ENCODE measurements at regions not wholly inside any gene's neighbourhood (a gene's known extent, or its start where the extent isn't known, plus 50 kb on each side); places are given as distances from the start of the nearest gene placed in this dataset.

- no peak for DNase-seq
Observed at GRCh38 chr11:11173316-11174025, 179.6 kb downstream of the CSNK2A3 start.

- no peak for DNase-seq
Observed at GRCh38 chr11:11171854-11172253, 181.2 kb downstream of the CSNK2A3 start.

DNA sequence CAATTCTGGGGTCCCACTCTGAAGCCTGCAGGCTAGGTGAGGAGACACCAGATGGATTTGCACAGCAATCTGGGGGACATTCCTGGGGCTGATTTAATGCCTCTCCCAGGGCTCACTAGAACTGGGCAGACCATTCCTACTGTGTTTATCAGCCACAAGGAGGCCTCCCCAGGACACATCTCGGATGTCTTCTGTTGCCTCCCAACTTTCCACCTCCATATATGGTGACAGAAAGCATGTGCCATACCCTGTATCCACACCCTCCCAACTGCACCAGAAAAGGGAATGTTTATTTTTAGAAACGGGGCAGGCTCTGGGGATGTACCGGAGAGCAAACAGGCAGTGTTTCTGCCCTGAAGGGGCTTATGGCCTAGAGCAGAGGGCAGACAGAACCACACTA lies 181.8 kb downstream of the CSNK2A3 start:
- no peak for DNase-seq

DNA sequence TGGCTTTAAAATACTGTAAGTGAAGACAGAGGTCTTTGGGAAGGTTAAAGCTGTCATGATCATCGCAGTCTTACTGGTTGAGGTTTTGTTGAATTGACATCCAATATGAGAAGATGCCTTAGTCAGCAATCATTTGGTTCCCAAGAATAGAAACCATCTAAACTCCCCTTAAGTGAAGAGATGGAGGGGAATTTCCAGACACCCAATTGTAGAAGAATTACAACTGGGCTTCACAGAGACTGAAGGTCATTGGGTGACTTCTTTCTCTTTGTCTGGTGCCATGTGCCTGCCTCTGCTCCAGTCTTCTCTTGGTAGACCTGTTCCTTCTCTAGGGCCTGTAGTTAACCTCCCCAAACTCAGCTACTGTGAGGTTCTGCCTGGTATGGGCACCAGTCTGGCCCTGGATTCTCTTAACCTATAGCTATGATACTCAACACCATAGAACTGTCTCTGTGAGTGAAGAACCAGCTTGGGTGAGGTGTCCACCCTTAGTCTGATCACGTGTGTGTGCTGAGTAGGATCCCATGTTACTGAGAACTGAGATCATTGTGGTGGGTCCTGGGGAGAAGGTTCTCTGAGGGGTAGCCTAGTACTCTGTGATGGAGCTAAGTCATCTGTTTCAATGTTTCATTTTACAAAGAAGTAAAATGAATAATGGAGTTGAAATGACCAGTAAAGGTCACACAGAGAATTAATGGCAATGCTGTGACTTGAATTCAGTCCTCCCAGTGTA lies 182.5 kb downstream of the CSNK2A3 start:
- DNase-seq, result no peak

GRCh38 chr11:11169715-11170351 lies 183.2 kb downstream of the CSNK2A3 start:
- no peak for DNase-seq

DNA sequence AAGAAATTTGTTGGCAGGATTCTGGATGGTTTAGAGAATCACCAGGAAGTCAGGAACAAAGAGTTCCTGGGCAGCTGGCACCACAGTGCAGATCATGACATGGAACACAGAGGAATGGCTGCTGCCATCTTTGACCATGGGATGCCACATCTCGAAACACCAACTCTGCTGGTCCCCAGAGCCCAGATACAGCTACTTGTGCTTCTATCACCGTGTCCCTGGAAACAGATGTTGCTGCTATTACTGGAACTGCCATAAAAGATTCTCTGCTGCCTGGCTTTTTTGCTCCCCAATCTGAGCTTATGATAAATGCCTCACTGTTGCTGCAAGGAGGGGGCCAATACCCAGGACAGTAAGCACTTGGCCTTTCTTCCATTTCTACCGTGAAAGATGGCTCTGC lies 185.2 kb downstream of the CSNK2A3 start:
- DNase-seq, result no peak

DNA sequence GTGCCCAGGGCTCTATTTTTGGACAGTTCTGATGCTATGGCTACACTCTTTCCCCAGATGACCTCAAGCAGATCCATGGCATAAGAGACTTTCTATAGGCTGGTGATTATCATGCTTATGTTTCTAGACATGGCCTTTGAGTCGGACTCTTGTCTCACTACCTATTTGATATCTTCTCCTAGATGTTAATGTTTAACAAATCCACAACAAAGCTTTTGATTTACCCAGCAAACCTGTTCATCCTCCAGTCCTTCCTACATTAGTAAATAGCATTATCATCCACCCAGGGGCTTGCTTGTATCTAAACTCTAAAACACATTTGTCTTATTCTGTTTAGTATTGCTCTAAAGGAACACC lies 188.7 kb downstream of the CSNK2A3 start:
- DNase-seq, result no peak

DNA sequence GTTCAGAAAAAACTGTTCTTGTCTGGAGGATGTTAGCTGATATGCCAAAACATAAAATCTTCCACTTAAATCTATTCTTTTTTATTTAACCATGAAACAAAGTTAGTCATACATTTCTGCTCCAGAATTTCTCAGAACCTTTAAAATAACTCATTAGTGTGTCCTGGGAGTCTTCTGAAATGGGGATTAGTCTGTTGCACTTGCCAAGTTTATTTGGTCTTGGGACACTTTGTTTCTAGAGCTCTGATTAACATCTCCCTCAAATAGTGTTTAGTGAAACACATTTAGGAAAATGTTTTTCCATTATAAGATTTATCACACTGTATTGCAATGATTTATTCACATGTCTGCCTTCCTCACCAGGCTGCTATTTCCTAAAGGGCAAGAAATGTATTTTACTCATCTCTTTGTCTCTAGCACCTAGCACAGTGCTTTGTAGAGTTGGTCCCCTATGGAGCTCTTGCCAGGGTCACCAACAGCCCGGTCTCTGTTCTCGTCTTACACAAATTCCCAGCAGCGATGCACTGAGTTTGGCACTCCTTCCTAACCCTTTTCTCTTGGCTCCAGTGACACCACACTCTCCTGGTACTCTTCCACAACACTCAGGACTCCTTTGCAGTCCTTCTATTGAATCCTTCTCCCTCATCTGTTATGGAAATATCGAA lies 189.2 kb downstream of the CSNK2A3 start:
- DNase-seq, result no peak

- DNase-seq, result no peak
Observed at GRCh38 chr11:11163236-11163635, 189.8 kb downstream of the CSNK2A3 start.

DNA sequence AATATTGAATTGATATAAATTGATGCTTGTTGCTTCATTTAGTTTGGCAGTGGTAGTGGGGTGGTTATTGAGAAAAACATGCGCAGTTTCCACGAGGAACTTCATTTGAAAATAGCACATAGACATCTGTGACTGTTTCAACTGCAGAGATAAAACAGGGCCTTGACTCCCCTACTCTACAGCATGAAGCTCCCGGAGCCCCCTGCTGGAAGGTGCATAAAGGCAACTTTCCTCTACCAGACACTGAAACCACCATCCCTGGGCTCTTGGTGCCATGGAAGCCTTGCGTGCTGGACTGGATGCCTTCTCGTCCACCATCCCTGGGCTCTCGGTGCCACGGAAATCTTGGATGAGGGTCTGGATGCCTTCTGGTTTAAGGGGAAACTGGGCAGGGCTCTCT lies 195.9 kb downstream of the CSNK2A3 start:
- DNase-seq, result peak; percentile 5 to 29 (median 13)

- DNase-seq, result no peak
Observed at GRCh38 chr11:11155962-11156815, 196.9 kb downstream of the CSNK2A3 start.

- DNase-seq, result no peak
Observed at GRCh38 chr11:11152877-11153276, 200.2 kb downstream of the CSNK2A3 start.

- no peak for DNase-seq
Observed at GRCh38 chr11:11149671-11150459, 203.2 kb downstream of the CSNK2A3 start.

- no peak for DNase-seq
Observed at GRCh38 chr11:11148596-11148995, 204.5 kb downstream of the CSNK2A3 start.

GRCh38 chr11:11148104-11148509 lies 204.9 kb downstream of the CSNK2A3 start:
- DNase-seq, result no peak

DNA sequence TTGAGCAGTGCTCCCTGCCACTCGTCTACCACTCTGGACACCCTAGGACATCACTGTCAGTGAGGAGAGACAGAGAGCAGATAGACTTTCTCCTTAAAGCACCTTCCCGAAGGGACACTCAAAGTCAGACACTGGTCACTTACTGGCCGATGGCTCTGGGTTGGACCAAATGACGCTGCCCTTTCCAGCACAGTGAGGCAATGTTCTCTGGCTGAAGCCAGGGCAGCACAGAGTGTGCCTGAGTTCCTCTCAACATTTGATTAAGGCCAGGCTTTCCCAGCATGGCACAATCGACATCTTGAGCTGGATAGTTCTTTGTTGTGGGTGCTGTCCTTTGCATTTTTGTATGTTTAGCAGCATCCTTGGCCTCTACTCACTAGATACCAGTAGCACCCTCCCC lies 206.2 kb downstream of the CSNK2A3 start:
- DNase-seq, result no peak

- DNase-seq, result no peak
Observed at GRCh38 chr11:11143849-11144248, 209.2 kb downstream of the CSNK2A3 start.

DNA sequence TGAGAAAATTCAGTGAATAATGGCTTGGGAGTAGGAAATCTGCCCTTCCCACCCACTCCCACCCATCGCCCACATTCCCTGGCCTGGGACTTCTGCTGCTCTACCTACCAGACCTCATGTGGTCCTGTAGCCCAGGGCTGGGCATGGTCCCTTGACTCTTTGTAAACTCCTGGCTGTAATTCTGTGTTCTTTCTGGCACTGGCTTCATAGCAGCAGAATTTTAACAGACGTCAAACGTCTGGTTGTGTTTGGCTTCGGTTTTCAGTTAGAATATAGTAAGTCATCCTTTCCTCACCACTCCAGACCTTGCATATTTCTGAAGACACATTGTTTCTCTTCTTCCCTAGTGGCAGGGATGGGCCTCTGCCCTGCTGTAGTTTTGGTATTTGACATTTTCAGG lies 210.6 kb downstream of the CSNK2A3 start:
- no peak for DNase-seq

GRCh38 chr11:11141065-11141464 lies 212.0 kb downstream of the CSNK2A3 start:
- no peak for DNase-seq

DNA sequence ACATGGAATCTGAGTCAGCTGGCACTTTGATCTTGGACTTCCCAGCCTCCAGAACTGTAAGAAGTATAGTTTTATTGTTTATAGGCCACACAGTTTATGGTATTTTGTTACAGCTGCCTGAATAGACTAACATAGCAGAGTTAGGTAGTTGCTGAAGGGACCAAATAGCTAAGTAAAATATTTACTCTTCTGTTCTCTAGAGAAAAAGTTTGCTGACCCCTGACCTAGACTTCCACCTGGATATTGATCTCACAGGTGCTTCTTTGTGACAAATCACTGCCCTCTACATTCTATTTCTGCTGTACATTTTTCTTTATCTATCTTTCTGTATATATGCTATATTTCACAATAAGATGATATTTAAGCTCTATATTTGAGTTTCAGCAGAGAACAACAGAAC lies 212.5 kb downstream of the CSNK2A3 start:
- no peak for DNase-seq

- DNase-seq, result no peak
Observed at GRCh38 chr11:11137339-11137738, 215.7 kb downstream of the CSNK2A3 start.

Measured in NCI-H1417 (cell line).